Liver (tissue), 7 donors: ENCODE measurements at regions not wholly inside any gene's neighbourhood (a gene's known extent, or its start where the extent isn't known, plus 50 kb on each side); places are given as distances from the start of the nearest gene placed in this dataset.

Source experiments
- DNase-seq: peaks from one replicate; pipeline ENCODE4 v3.0.0-alpha.2; 2017; ENCODE audit warnings: low spot score
- H3K27ac ChIP-seq, 2 donors: one replicate each; pipeline ENCODE4 v1.7.0; 2013; ENCODE audit warnings: inconsistent platforms in 2 of 2, low read length in 2 of 2, control low read depth in 1 of 2, low read depth in 1 of 2, mild to moderate bottlenecking in 1 of 2
- H3K27me3 ChIP-seq, 4 donors: one replicate each; pipeline versions ENCODE4 v1.6.1 to v1.7.0; 2013; ENCODE audit warnings: low read length in 3 of 4, inconsistent platforms in 1 of 4, mild to moderate bottlenecking in 1 of 4, moderate library complexity in 1 of 4; ENCODE audit not compliant: control insufficient read depth in 4 of 4, insufficient read depth in 4 of 4
- H3K36me3 ChIP-seq, 4 donors: one replicate each; pipeline versions ENCODE4 v1.6.1 to v1.7.0; 2013; ENCODE audit warnings: low read length in 3 of 4, mild to moderate bottlenecking in 3 of 4, low read depth in 1 of 4, moderate library complexity in 1 of 4; ENCODE audit not compliant: control insufficient read depth in 4 of 4, insufficient read depth in 3 of 4
- H3K4me1 ChIP-seq, 4 donors: one replicate each; pipeline versions ENCODE4 v1.6.1 to v1.7.0; 2013; ENCODE audit warnings: low read length in 3 of 4, mild to moderate bottlenecking in 3 of 4, moderate library complexity in 1 of 4; ENCODE audit not compliant: control insufficient read depth in 4 of 4, insufficient read depth in 4 of 4
- H3K4me3 ChIP-seq, 3 donors: one replicate each; pipeline versions ENCODE4 v1.6.1 to v1.7.0; 2013; ENCODE audit warnings: low read length in 3 of 3, control low read depth in 1 of 3, low read depth in 1 of 3, mild to moderate bottlenecking in 1 of 3
- H3K9ac ChIP-seq, 2 donors: one replicate each; pipeline ENCODE4 v1.7.0; 2013; ENCODE audit warnings: low read length in 2 of 2, mild to moderate bottlenecking in 2 of 2, moderate library complexity in 2 of 2, control low read depth in 1 of 2, low read depth in 1 of 2
- H3K9me3 ChIP-seq, 4 donors: one replicate each; pipeline versions ENCODE4 v1.6.1 to v1.7.0; 2013; ENCODE audit warnings: low read length in 3 of 4; ENCODE audit not compliant: control insufficient read depth in 4 of 4
- EGR1 ChIP-seq, 2 donors: IDR thresholded peaks; 2 replicates each; pipeline ENCODE4 v1.6.1; 2016 to 2018; ENCODE audit warnings: antibody characterized with exemption in 2 of 2, low read depth in 2 of 2
- FOXA1 ChIP-seq: IDR thresholded peaks from 2 replicates; pipeline ENCODE4 v1.6.1; 2016; ENCODE audit warnings: antibody characterized with exemption
- FOXA2 ChIP-seq: IDR thresholded peaks from 2 replicates; pipeline ENCODE4 v1.6.1; 2016; ENCODE audit warnings: antibody characterized with exemption
- GABPA ChIP-seq, 2 donors: IDR thresholded peaks in 1 of 2; conservative IDR thresholded peaks in 1 of 2; 2 replicates each; pipeline ENCODE4 v1.6.1; 2016; ENCODE audit warnings: antibody characterized with exemption in 2 of 2, mild to moderate bottlenecking in 1 of 2, moderate library complexity in 1 of 2
- HNF4G ChIP-seq: IDR thresholded peaks from 2 replicates; pipeline ENCODE4 v1.6.1; 2016; ENCODE audit warnings: antibody characterized with exemption
- JUND ChIP-seq, 2 donors: IDR thresholded peaks; 2 replicates each; pipeline ENCODE4 v1.6.1; 2016; ENCODE audit warnings: antibody characterized with exemption in 2 of 2
- NR2F2 ChIP-seq: IDR thresholded peaks from 2 replicates; pipeline ENCODE4 v1.6.1; 2016; ENCODE audit warnings: antibody characterized with exemption
- RXRA ChIP-seq, 2 donors: IDR thresholded peaks; 2 replicates each; pipeline ENCODE4 v1.6.1; 2017 to 2018; ENCODE audit warnings: antibody characterized with exemption in 2 of 2, mild to moderate bottlenecking in 1 of 2
- SP1 ChIP-seq: IDR thresholded peaks from 2 replicates; pipeline ENCODE4 v1.6.1; 2018; ENCODE audit warnings: antibody characterized with exemption, mild to moderate bottlenecking
- TAF1 ChIP-seq: conservative IDR thresholded peaks from 2 replicates; pipeline ENCODE4 v1.6.1; 2016; ENCODE audit warnings: antibody characterized with exemption, mild to moderate bottlenecking
- YY1 ChIP-seq: IDR thresholded peaks from 2 replicates; pipeline ENCODE4 v1.6.1; 2016; ENCODE audit warnings: antibody characterized with exemption, mild to moderate bottlenecking
- WGBS: extraction: QIAGEN DNeasy Blood & Tissue Kit; methylation state at CpG from one replicate; pipeline ENCODE4 v1.1.7; 2013; 5-methylcytosine and 5-hydroxymethylcytosine counted together
- TF ChIP-seq, protein P1 (sequence below): IDR thresholded peaks from 2 replicates; pipeline ENCODE4 v1.6.1; 2016; ENCODE audit warnings: antibody characterized with exemption
- TF ChIP-seq, protein P2 (sequence below): IDR thresholded peaks from 2 replicates; pipeline ENCODE4 v1.6.1; 2016; ENCODE audit warnings: antibody characterized with exemption, mild to moderate bottlenecking
- TF ChIP-seq, protein P3 (sequence below): IDR thresholded peaks from 2 replicates; pipeline ENCODE4 v1.6.1; 2016; ENCODE audit warnings: antibody characterized with exemption
- TF ChIP-seq, protein P4 (sequence below): IDR thresholded peaks from 2 replicates; pipeline ENCODE4 v1.6.1; 2016; ENCODE audit warnings: antibody characterized with exemption
- donor health status: healthy.
- donor health status: healthy.
- donor health status: healthy.
- donor health status: healthy.

DNA sequence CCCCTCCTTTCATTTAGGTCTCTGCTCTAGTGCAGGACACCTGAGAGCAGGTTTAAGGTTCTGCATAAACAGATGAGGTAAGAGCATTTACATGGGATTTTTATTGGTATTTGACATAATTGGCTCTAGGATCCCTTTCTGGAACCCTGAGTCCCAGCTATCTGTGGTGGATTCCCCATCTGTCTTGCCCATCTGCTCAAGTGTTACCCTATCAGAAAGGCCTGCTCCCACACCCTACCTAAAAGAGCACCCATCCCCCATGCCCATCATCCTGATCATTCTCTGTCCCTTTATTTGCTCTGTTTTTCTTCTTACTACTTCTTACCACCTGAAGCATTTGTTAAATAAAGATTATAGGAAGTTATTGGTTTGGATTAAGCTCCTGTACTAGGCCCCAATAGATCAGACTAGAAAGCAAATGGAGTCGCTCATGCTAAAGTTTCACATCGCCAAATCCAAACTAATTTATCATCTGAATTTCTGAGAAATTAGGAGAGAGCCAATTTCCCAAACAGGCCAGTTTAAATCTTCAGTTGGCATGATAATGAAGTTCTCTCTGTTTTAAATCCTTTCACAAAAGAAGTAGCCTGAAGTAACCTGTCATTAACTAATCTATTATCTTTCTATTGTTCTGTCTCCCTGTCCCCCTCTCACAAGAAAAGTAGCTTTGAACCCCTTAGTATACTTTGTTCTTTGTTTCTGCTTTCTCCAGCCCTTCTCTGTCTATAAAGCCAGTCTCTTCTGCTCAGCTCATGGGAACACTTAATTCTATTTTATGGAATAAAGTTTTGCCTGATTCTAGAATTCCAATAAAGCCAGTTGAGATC, 178.6 kb downstream of the ZNF674 start (continued):
- TF ChIP-seq HNF4G (no peak), EGR1 (IDR thresholded peaks at IDR 0.05; ENCODE audit: low read depth in 2 of 2) (no peak), GABPA (IDR thresholded peaks at IDR 0.05 in 1 of 2, conservative IDR thresholded peaks at IDR 0.05 in 1 of 2) (no peak), TAF1 (no peak)
- TF ChIP-seq, protein P1, sequence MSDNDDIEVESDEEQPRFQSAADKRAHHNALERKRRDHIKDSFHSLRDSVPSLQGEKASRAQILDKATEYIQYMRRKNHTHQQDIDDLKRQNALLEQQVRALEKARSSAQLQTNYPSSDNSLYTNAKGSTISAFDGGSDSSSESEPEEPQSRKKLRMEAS, result no peak

DNA sequence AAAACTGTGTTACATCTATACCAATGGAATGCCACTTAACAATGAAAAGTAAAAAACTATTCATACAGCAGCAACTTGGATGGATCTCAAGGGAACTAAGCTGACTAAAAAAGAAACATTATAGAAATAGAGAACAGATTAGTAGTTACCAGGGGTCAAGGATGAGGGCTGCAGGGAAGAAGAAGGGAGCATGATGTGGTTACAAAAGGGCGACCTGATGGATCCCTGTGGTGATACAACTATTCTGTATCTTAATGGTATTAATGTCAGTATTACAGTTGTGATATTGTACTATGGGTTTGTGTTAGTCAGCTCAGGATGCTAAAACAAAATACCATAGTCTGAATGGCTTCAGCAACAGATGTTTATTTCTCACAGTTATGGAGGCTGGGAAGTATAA, 190.7 kb downstream of the ZNF674 start:
- DNase-seq, result no peak

More for the DNA sequence above, 190.7 kb downstream of the ZNF674 start:
- H3K4me1 ChIP-seq, result no peaks in the 10 kb centered on the region
- no peak overlapping the region for H3K4me3 ChIP-seq
- no peak overlapping the region for H3K27ac ChIP-seq
- TF ChIP-seq, protein P2, sequence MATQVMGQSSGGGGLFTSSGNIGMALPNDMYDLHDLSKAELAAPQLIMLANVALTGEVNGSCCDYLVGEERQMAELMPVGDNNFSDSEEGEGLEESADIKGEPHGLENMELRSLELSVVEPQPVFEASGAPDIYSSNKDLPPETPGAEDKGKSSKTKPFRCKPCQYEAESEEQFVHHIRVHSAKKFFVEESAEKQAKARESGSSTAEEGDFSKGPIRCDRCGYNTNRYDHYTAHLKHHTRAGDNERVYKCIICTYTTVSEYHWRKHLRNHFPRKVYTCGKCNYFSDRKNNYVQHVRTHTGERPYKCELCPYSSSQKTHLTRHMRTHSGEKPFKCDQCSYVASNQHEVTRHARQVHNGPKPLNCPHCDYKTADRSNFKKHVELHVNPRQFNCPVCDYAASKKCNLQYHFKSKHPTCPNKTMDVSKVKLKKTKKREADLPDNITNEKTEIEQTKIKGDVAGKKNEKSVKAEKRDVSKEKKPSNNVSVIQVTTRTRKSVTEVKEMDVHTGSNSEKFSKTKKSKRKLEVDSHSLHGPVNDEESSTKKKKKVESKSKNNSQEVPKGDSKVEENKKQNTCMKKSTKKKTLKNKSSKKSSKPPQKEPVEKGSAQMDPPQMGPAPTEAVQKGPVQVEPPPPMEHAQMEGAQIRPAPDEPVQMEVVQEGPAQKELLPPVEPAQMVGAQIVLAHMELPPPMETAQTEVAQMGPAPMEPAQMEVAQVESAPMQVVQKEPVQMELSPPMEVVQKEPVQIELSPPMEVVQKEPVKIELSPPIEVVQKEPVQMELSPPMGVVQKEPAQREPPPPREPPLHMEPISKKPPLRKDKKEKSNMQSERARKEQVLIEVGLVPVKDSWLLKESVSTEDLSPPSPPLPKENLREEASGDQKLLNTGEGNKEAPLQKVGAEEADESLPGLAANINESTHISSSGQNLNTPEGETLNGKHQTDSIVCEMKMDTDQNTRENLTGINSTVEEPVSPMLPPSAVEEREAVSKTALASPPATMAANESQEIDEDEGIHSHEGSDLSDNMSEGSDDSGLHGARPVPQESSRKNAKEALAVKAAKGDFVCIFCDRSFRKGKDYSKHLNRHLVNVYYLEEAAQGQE, result no peak
- TF ChIP-seq RXRA (IDR thresholded peaks at IDR 0.05) (no peak), FOXA1 (no peak), GABPA (IDR thresholded peaks at IDR 0.05 in 1 of 2, conservative IDR thresholded peaks at IDR 0.05 in 1 of 2) (no peak), SP1 (no peak), YY1 (no peak), HNF4G (no peak), EGR1 (IDR thresholded peaks at IDR 0.05; ENCODE audit: low read depth in 2 of 2) (no peak), NR2F2 (no peak), FOXA2 (no peak), TAF1 (no peak), JUND (IDR thresholded peaks at IDR 0.05) (no peak)
- TF ChIP-seq, protein P3, sequence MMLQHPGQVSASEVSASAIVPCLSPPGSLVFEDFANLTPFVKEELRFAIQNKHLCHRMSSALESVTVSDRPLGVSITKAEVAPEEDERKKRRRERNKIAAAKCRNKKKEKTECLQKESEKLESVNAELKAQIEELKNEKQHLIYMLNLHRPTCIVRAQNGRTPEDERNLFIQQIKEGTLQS, result no peak
- TF ChIP-seq, protein P1, result no peak
- TF ChIP-seq, protein P4, sequence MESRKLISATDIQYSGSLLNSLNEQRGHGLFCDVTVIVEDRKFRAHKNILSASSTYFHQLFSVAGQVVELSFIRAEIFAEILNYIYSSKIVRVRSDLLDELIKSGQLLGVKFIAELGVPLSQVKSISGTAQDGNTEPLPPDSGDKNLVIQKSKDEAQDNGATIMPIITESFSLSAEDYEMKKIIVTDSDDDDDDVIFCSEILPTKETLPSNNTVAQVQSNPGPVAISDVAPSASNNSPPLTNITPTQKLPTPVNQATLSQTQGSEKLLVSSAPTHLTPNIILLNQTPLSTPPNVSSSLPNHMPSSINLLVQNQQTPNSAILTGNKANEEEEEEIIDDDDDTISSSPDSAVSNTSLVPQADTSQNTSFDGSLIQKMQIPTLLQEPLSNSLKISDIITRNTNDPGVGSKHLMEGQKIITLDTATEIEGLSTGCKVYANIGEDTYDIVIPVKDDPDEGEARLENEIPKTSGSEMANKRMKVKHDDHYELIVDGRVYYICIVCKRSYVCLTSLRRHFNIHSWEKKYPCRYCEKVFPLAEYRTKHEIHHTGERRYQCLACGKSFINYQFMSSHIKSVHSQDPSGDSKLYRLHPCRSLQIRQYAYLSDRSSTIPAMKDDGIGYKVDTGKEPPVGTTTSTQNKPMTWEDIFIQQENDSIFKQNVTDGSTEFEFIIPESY, result no peak
- no peaks in the 10 kb centered on the region for H3K27me3 ChIP-seq
- H3K36me3 ChIP-seq, result no peaks in the 10 kb centered on the region
- 91% methylated on average over 1 of the region's 1 CpG for WGBS
- peaks cover 0 to 8% (median 0%) of the 10 kb centered on the region in 4 donors for H3K9me3 ChIP-seq
- no peak overlapping the region for H3K9ac ChIP-seq
